Transverse colon (tissue), 4 donors: ENCODE measurements at regions not wholly inside any gene's neighbourhood (a gene's known extent, or its start where the extent isn't known, plus 50 kb on each side); places are given as distances from the start of the nearest gene placed in this dataset.

Source experiments
- DNase-seq: peaks from one replicate; pipeline ENCODE4 v3.0.0-alpha.2; 2019
- H3K27ac ChIP-seq, 4 donors: fragments of 200-600 bp; sonication (generic); 2 replicates each; pipeline ENCODE4 v1.5.1; 2016 to 2018; ENCODE audit warnings: inconsistent platforms in 4 of 4
- H3K27me3 ChIP-seq: fragments of 200-600 bp; sonication (generic); 2 replicates; pipeline ENCODE4 v1.5.1; 2017; ENCODE audit warnings: inconsistent platforms
- H3K36me3 ChIP-seq, 4 donors: fragments of 200-600 bp; sonication (generic); 2 replicates each; pipeline ENCODE4 v1.5.1; 2017 to 2019; ENCODE audit warnings: inconsistent platforms in 4 of 4
- H3K4me1 ChIP-seq, 4 donors: fragments of 200-600 bp; sonication (generic); 2 replicates each; pipeline ENCODE4 v1.5.1; 2017 to 2020; ENCODE audit warnings: inconsistent platforms in 4 of 4
- H3K4me3 ChIP-seq, 4 donors: fragments of 200-600 bp; sonication (generic); 1 replicate in 1 of 4; 2 replicates in 3 of 4; pipeline versions ENCODE4 v1.5.1 to v1.6.1; 2017 to 2019; ENCODE audit warnings: inconsistent platforms in 4 of 4
- H3K9me3 ChIP-seq, 2 donors: fragments of 200-600 bp; sonication (generic); 2 replicates each; pipeline ENCODE4 v1.5.1; 2017 to 2019; ENCODE audit warnings: inconsistent platforms in 2 of 2
- CTCF ChIP-seq, 5 experiments: fragments of 200-600 bp in 3 of 5; fragments of 450-650 bp in 2 of 5; sonication (generic) in 3 of 5; IDR thresholded peaks; 1 replicate in 2 of 5; 2 replicates in 3 of 5; pipeline ENCODE4 v1.5.1; 2016 to 2017; ENCODE audit warnings: antibody characterized with exemption in 5 of 5, inconsistent platforms in 3 of 5, mild to moderate bottlenecking in 2 of 5, moderate library complexity in 1 of 5
- EP300 ChIP-seq: sonication (generic); formaldehyde crosslinking; IDR thresholded peaks from one replicate; pipeline ENCODE4 v1.6.1; 2017; ENCODE audit warnings: antibody characterized with exemption, low read depth
- POLR2A ChIP-seq: fragments of 450-650 bp; IDR thresholded peaks from one replicate; pipeline ENCODE4 v1.6.1; 2016; ENCODE audit warnings: antibody characterized with exemption, mild to moderate bottlenecking, moderate library complexity
- POLR2AphosphoS5 ChIP-seq, 3 donors: sonication (generic); formaldehyde crosslinking; IDR thresholded peaks; one replicate each; pipeline ENCODE4 v1.6.1; 2016; ENCODE audit warnings: antibody characterized with exemption in 3 of 3
- WGBS, 2 donors: methylation state at CpG; one replicate each; pipeline ENCODE4 v1.1.5; 2018; ENCODE audit warnings: low coverage in 1 of 2; 5-methylcytosine and 5-hydroxymethylcytosine counted together
- in situ Hi-C, 4 donors: fragments of 200-750 bp; cut with MboI; loops; one replicate each; pipeline versions ENCODE4 v1.15.0 to v1.15.1; 2017; ENCODE audit warnings: low sequenced_read_pairs in 3 of 4, low pct_ligation_motif_present in 1 of 4, low pct_unique_long_range_greater_than_20kb in 1 of 4
- intact Hi-C: fragments of 100-400 bp; cut with DNase I; formaldehyde crosslinking; loops from one replicate; pipeline ENCODE4 v1.15.1; 2023; ENCODE audit warnings: low total_unique reads

GRCh38 chr2:81670885-81671284, 1366.3 kb upstream of the LRRTM1 start:
- Histone ChIP-seq H3K27me3 (no peaks in the 10 kb centered on the region), H3K27ac (no peak overlapping the region), H3K4me1 (no peaks in the 10 kb centered on the region), H3K36me3 (no peaks in the 10 kb centered on the region), H3K4me3 (no peak overlapping the region), H3K9me3 (no peaks in the 10 kb centered on the region)
- in situ Hi-C loops, result no loop called here
- TF ChIP-seq CTCF (IDR thresholded peaks at IDR 0.05), result no peak
- no peak for TF ChIP-seq EP300
- TF ChIP-seq POLR2A, result no peak
- TF ChIP-seq POLR2AphosphoS5 (IDR thresholded peaks at IDR 0.05), result no peak
- DNase-seq, result no peak
- intact Hi-C loops, result no loop called here
- 82 to 85% methylated on average over 1 of the region's 1 CpG for WGBS, 2 donors

GRCh38 chr2:81661081-81661480, 1356.5 kb upstream of the LRRTM1 start:
- Histone ChIP-seq H3K36me3 (no peaks in the 10 kb centered on the region), H3K27me3 (no peaks in the 10 kb centered on the region), H3K4me1 (no peaks in the 10 kb centered on the region), H3K4me3 (no peak overlapping the region), H3K27ac (no peak overlapping the region), H3K9me3 (peaks cover 0 to 7% of the 10 kb centered on the region in 2 donors)
- in situ Hi-C loops (no loop called here), intact Hi-C loops (no loop called here)
- no peak for TF ChIP-seq POLR2A
- no peak for TF ChIP-seq POLR2AphosphoS5 (IDR thresholded peaks at IDR 0.05)
- TF ChIP-seq CTCF (IDR thresholded peaks at IDR 0.05), result no peak
- TF ChIP-seq EP300, result no peak
- DNase-seq, result no peak
- WGBS, 2 donors, result 73 to 74% methylated on average over 3 of the region's 3 CpGs

- Histone ChIP-seq H3K27me3 (no peaks in the 10 kb centered on the region), H3K27ac (no peak overlapping the region), H3K4me1 (no peaks in the 10 kb centered on the region), H3K36me3 (no peaks in the 10 kb centered on the region), H3K4me3 (no peak overlapping the region), H3K9me3 (peaks cover 0 to 7% of the 10 kb centered on the region in 2 donors)
- WGBS, 2 donors, result 71 to 73% methylated on average over 4 of the region's 4 CpGs
- no peak for DNase-seq
- intact Hi-C loops (no loop called here), in situ Hi-C loops (no loop called here)
- TF ChIP-seq CTCF (IDR thresholded peaks at IDR 0.05), result no peak
- no peak for TF ChIP-seq POLR2AphosphoS5 (IDR thresholded peaks at IDR 0.05)
- TF ChIP-seq EP300, result no peak
- no peak for TF ChIP-seq POLR2A
Measured at GRCh38 chr2:81658227-81658626, 1353.7 kb upstream of the LRRTM1 start.

GRCh38 chr2:81650048-81650971, 1345.8 kb upstream of the LRRTM1 start:
- no peak overlapping the region for H3K4me3 ChIP-seq
- H3K27ac ChIP-seq, result no peak overlapping the region
- no peaks in the 10 kb centered on the region for H3K9me3 ChIP-seq
- no peaks in the 10 kb centered on the region for H3K36me3 ChIP-seq
- WGBS, 2 donors, result 72 to 74% methylated on average over 5 to 6 of the region's 6 CpGs
- in situ Hi-C loops (no loop called here), intact Hi-C loops (no loop called here)
- no peak for DNase-seq
- TF ChIP-seq EP300 (no peak), POLR2AphosphoS5 (IDR thresholded peaks at IDR 0.05) (no peak), CTCF (IDR thresholded peaks at IDR 0.05) (no peak), POLR2A (no peak)
- H3K27me3 ChIP-seq, result no peaks in the 10 kb centered on the region
- no peaks in the 10 kb centered on the region for H3K4me1 ChIP-seq
